GM12878 (cell line): ENCODE measurements at regions not wholly inside any gene's neighbourhood (a gene's known extent, or its start where the extent isn't known, plus 50 kb on each side); places are given as distances from the start of the nearest gene placed in this dataset.

Experiments used
- ATAC-seq: fragments of 200-7000 bp; cut with Tn5 transposase; 3 replicates; pipeline ENCODE4 v1.9.1; 2020; ENCODE audit warnings: mild to moderate bottlenecking, moderate library complexity
- BruUV-seq: library from RNA; stranded (reverse); fragments of 400-500 nt; replicated peaks from 2 replicates; lab custom pipeline; 2021; lab: Mats Ljungman, UMichigan
- CTCF ChIA-PET: fragments of 300-600 bp; sonication (Branson Sonifier 250); formaldehyde crosslinking; extraction: SDS; loops from one replicate; lab custom pipeline; 2021; ENCODE audit warnings: inconsistent platforms; lab: Yijun Ruan, JAX
- POLR2A ChIA-PET: fragments of 350-600 bp; formaldehyde crosslinking; extraction: SDS; loops from one replicate; lab custom pipeline; 2021; ENCODE audit warnings: inconsistent platforms; lab: Charles Lee
- RAD21 ChIA-PET: fragments of 300-600 bp; sonication (Branson Sonifier 250); formaldehyde crosslinking; loops from one replicate; lab custom pipeline; 2023; ENCODE audit warnings: antibody characterized with exemption; ENCODE audit not compliant: unreplicated experiment; lab: Charles Lee
- SMC1A ChIA-PET: fragments of 300-600 bp; sonication (Branson Sonifier 250); formaldehyde crosslinking; loops from one replicate; lab custom pipeline; 2023; ENCODE audit not compliant: unreplicated experiment, uncharacterized antibody; lab: Charles Lee
- DNase-seq: peaks from one replicate; pipeline ENCODE4 v3.0.0-alpha.2; 2011; ENCODE audit warnings: low read depth, low spot score
- FAIRE-seq: peaks from 3 replicates; lab custom pipeline; 2011; peaks lifted over from hg19 to GRCh38; lab: Jason Lieb, UNC
- H2AFZ ChIP-seq: 2 replicates; pipeline ENCODE4 v1.6.0; 2011; ENCODE audit warnings: low read depth, low read length, control low read depth; ENCODE audit not compliant: control insufficient read depth
- H3K27ac ChIP-seq: 2 replicates; pipeline ENCODE4 v1.5.1; 2011; ENCODE audit warnings: control low read depth; ENCODE audit not compliant: control insufficient read depth, insufficient read depth
- H3K27me3 ChIP-seq, 2 experiments: replicated peaks in 1 of 2; 2 replicates each; pipeline versions ENCODE4 v1.6.0 to v1.6.1; 2011; ENCODE audit warnings: low read length in 1 of 2; ENCODE audit not compliant: control insufficient read depth in 2 of 2, insufficient read depth in 2 of 2
- H3K36me3 ChIP-seq, 2 experiments: 2 replicates each; pipeline ENCODE4 v1.5.1; 2011; ENCODE audit warnings: low read length in 1 of 2; ENCODE audit not compliant: control insufficient read depth in 2 of 2, insufficient read depth in 2 of 2
- H3K4me1 ChIP-seq: 2 replicates; pipeline ENCODE4 v1.6.1; 2011; ENCODE audit warnings: mild to moderate bottlenecking, low read length, moderate library complexity, mixed read lengths; ENCODE audit not compliant: control insufficient read depth, insufficient read depth
- H3K4me2 ChIP-seq: 2 replicates; pipeline ENCODE4 v1.6.0; 2011; ENCODE audit warnings: control low read depth; ENCODE audit not compliant: control insufficient read depth, insufficient read depth
- H3K4me3 ChIP-seq: fragments of 200-600 bp; sonication (generic); 2 replicates; pipeline ENCODE4 v1.5.1; 2016
- H3K79me2 ChIP-seq: 2 replicates; pipeline ENCODE4 v1.6.0; 2011; ENCODE audit warnings: low read length; ENCODE audit not compliant: control insufficient read depth, insufficient read depth
- H3K9ac ChIP-seq: 2 replicates; pipeline ENCODE4 v1.8.0; 2011; ENCODE audit warnings: low read length, control low read depth, mixed read lengths; ENCODE audit not compliant: control insufficient read depth, insufficient read depth
- H3K9me3 ChIP-seq: replicated peaks from 3 replicates; pipeline ENCODE4 v1.5.1; 2011; ENCODE audit warnings: mild to moderate bottlenecking, low read length; ENCODE audit not compliant: control insufficient read depth, insufficient read depth
- H4K20me1 ChIP-seq: 2 replicates; pipeline ENCODE4 v1.6.0; 2011; ENCODE audit not compliant: control insufficient read depth, insufficient read depth
- CREB1 ChIP-seq: IDR thresholded peaks from 2 replicates; pipeline ENCODE4 v1.6.1; 2012; ENCODE audit warnings: low read depth, mild to moderate bottlenecking, inconsistent platforms
- JUND ChIP-seq: IDR thresholded peaks from 2 replicates; pipeline ENCODE4 v1.6.1; 2012; ENCODE audit warnings: low read depth, mild to moderate bottlenecking, low read length, improper control_type of control experiment, moderate library complexity
- KDM1A ChIP-seq: fragments of 200-600 bp; sonication (generic); IDR thresholded peaks from 2 replicates; pipeline ENCODE4 v1.6.1; 2016; ENCODE audit warnings: borderline replicate concordance
- MEF2A ChIP-seq: IDR thresholded peaks from 2 replicates; pipeline ENCODE4 v1.6.1; 2011; ENCODE audit warnings: low read depth, mild to moderate bottlenecking, low read length, moderate library complexity; ENCODE audit not compliant: insufficient read depth
- MEF2B ChIP-seq: fragments of 450-650 bp; IDR thresholded peaks from 2 replicates; pipeline ENCODE4 v1.6.1; 2018; ENCODE audit warnings: mild to moderate bottlenecking, moderate library complexity; ENCODE audit not compliant: partially characterized antibody, poor library complexity, severe bottlenecking
- MTA2 ChIP-seq: fragments of 450-650 bp; IDR thresholded peaks from 2 replicates; pipeline ENCODE4 v1.6.1; 2016; ENCODE audit warnings: low read depth, mild to moderate bottlenecking, moderate library complexity
- MYB ChIP-seq: fragments of 150-350 bp; IDR thresholded peaks from 2 replicates; pipeline ENCODE4 v1.6.1; 2014; ENCODE audit warnings: mild to moderate bottlenecking, low read depth, low read length, borderline replicate concordance
- NR2C2 ChIP-seq: IDR thresholded peaks from 2 replicates; pipeline ENCODE4 v1.6.1; 2011; ENCODE audit warnings: borderline replicate concordance, low read depth; ENCODE audit not compliant: control insufficient read depth, insufficient read length
- PKNOX1 ChIP-seq: fragments of 450-650 bp; IDR thresholded peaks from 2 replicates; pipeline ENCODE4 v1.6.1; 2016; ENCODE audit warnings: mild to moderate bottlenecking
- PML ChIP-seq: IDR thresholded peaks from 2 replicates; pipeline ENCODE4 v1.6.1; 2012; ENCODE audit warnings: low read length, inconsistent platforms
- POLR2A ChIP-seq: IDR thresholded peaks from 2 replicates; pipeline ENCODE4 v1.6.1; 2011; ENCODE audit warnings: low read depth, mild to moderate bottlenecking, low read length
- RB1 ChIP-seq: fragments of 450-650 bp; formaldehyde crosslinking; IDR thresholded peaks from 2 replicates; pipeline ENCODE4 v1.6.1; 2017; ENCODE audit warnings: mild to moderate bottlenecking, borderline replicate concordance
- SP1 ChIP-seq: IDR thresholded peaks from one replicate; pipeline ENCODE4 v1.6.1; 2011; ENCODE audit warnings: low read depth, low read length
- ZNF217 ChIP-seq: fragments of 450-650 bp; IDR thresholded peaks from 2 replicates; pipeline ENCODE4 v1.6.1; 2017; ENCODE audit warnings: antibody characterized with exemption, mild to moderate bottlenecking
- ZNF24 ChIP-seq: fragments of 450-650 bp; IDR thresholded peaks from 2 replicates; pipeline ENCODE4 v1.6.1; 2017; ENCODE audit warnings: antibody characterized with exemption, mild to moderate bottlenecking
- ZNF592 ChIP-seq: fragments of 450-650 bp; IDR thresholded peaks from 2 replicates; pipeline ENCODE4 v1.6.1; 2017; ENCODE audit warnings: mild to moderate bottlenecking, moderate library complexity
- WGBS: methylation state at CpG from one replicate; pipeline ENCODE4 v1.1.6; 2016; ENCODE audit warnings: low lambda C conversion rate; ENCODE audit not compliant: insufficient replicate concordance, insufficient coverage; ENCODE audit errors: missing lambda C conversion rate; 5-methylcytosine and 5-hydroxymethylcytosine counted together
- in situ Hi-C: fragments of 300-500 bp; cut with MboI; formaldehyde crosslinking; loops from 9 replicates; pipeline ENCODE4 v1.14.3; 2018; ENCODE audit warnings: mixed read lengths
- intact Hi-C: fragments of 100-400 bp; cut with micrococcal nuclease; formaldehyde crosslinking; loops from one replicate; pipeline ENCODE4 v1.14.2; 2022; ENCODE audit not compliant: unreplicated experiment
- TF ChIP-seq, protein P1 (sequence below): fragments of 450-650 bp; IDR thresholded peaks from 2 replicates; pipeline ENCODE4 v1.6.1; 2017; ENCODE audit warnings: mild to moderate bottlenecking
- TF ChIP-seq, protein P2 (sequence below): fragments of 450-650 bp; IDR thresholded peaks from 2 replicates; pipeline ENCODE4 v1.6.1; 2014; ENCODE audit warnings: mild to moderate bottlenecking

DNA sequence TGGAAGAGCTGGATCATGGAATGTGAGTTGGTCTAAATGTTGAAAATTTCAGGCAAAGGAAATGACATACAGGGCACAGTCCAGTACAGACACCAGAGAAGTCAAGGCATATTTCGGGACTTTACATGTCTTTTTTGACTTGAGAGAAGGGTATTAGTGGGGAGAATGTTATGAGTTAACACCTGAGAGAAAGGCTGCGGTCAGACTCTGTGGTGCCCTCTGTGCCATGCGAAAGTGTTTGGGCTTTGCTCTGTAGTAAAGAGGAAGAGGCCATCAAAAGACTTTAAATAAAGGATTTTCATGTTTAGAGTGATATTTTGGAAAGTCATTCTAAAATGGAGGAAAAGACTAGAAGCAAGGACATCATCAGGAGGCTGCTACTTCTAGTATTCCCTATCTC, 607.4 kb downstream of the CCSER2 start:
- RAD21 ChIA-PET, result no interaction called here
- CTCF ChIA-PET, result no interaction called here
- BruUV-seq, result no TSS peak
- TF ChIP-seq ZNF24, result no peak
- no peak for TF ChIP-seq PML
- no peak for TF ChIP-seq ZNF592
- TF ChIP-seq CREB1, result no peak
- TF ChIP-seq SP1, result no peak
- no peak for TF ChIP-seq MEF2A
- no peak for TF ChIP-seq ZNF217
- TF ChIP-seq KDM1A, result no peak
- TF ChIP-seq PKNOX1, result no peak
- TF ChIP-seq, protein P1, sequence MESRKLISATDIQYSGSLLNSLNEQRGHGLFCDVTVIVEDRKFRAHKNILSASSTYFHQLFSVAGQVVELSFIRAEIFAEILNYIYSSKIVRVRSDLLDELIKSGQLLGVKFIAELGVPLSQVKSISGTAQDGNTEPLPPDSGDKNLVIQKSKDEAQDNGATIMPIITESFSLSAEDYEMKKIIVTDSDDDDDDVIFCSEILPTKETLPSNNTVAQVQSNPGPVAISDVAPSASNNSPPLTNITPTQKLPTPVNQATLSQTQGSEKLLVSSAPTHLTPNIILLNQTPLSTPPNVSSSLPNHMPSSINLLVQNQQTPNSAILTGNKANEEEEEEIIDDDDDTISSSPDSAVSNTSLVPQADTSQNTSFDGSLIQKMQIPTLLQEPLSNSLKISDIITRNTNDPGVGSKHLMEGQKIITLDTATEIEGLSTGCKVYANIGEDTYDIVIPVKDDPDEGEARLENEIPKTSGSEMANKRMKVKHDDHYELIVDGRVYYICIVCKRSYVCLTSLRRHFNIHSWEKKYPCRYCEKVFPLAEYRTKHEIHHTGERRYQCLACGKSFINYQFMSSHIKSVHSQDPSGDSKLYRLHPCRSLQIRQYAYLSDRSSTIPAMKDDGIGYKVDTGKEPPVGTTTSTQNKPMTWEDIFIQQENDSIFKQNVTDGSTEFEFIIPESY, result no peak
- TF ChIP-seq RB1, result no peak
- no peak for TF ChIP-seq NR2C2
- TF ChIP-seq MEF2B, result no peak
- TF ChIP-seq, protein P2, sequence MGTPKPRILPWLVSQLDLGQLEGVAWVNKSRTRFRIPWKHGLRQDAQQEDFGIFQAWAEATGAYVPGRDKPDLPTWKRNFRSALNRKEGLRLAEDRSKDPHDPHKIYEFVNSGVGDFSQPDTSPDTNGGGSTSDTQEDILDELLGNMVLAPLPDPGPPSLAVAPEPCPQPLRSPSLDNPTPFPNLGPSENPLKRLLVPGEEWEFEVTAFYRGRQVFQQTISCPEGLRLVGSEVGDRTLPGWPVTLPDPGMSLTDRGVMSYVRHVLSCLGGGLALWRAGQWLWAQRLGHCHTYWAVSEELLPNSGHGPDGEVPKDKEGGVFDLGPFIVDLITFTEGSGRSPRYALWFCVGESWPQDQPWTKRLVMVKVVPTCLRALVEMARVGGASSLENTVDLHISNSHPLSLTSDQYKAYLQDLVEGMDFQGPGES, result no peak
- no peak for TF ChIP-seq MYB
- TF ChIP-seq JUND, result no peak
- TF ChIP-seq POLR2A, result no peak
- TF ChIP-seq MTA2, result no peak

More for the DNA sequence above, 607.4 kb downstream of the CCSER2 start:
- SMC1A ChIA-PET, result no interaction called here
- Histone ChIP-seq H3K9me3 (no peaks in the 10 kb centered on the region), H3K4me2 (no peak overlapping the region), H3K4me1 (no peaks in the 10 kb centered on the region), H3K27me3 (no peaks in the 10 kb centered on the region), H4K20me1 (no peaks in the 10 kb centered on the region), H3K36me3 (no peaks in the 10 kb centered on the region), H2AFZ (no peak overlapping the region), H3K9ac (no peak overlapping the region), H3K27ac (no peak overlapping the region), H3K79me2 (no peaks in the 10 kb centered on the region), H3K4me3 (no peak overlapping the region)
- FAIRE-seq (no peak), ATAC-seq (no peak), DNase-seq (no peak)
- WGBS, result 1% methylated on average over 3 of the region's 3 CpGs
- intact Hi-C loops (no loop called here), in situ Hi-C loops (no loop called here)
- POLR2A ChIA-PET, result no interaction called here
